Esophagus squamous epithelium (tissue), 5 donors: ENCODE measurements at regions not wholly inside any gene's neighbourhood (a gene's known extent, or its start where the extent isn't known, plus 50 kb on each side); places are given as distances from the start of the nearest gene placed in this dataset.

Experiments
- DNase-seq: peaks from one replicate; lab custom pipeline; 2025; lab: John Stamatoyannopoulos, UW
- H3K27ac ChIP-seq, 4 donors: fragments of 200-600 bp; sonication (generic); one replicate each; pipeline ENCODE4 v1.5.1; 2016 to 2019; ENCODE audit warnings: mild to moderate bottlenecking in 1 of 4
- H3K27me3 ChIP-seq, 4 donors: fragments of 200-600 bp; sonication (generic); 1 replicate in 3 of 4; 2 replicates in 1 of 4; pipeline versions ENCODE4 v1.5.1 to v1.6.0; 2017 to 2021; ENCODE audit warnings: antibody characterized with exemption in 1 of 4
- H3K36me3 ChIP-seq, 3 donors: fragments of 200-600 bp; sonication (generic); one replicate each; pipeline ENCODE4 v1.5.1; 2016 to 2019
- H3K4me1 ChIP-seq, 3 donors: fragments of 200-600 bp; sonication (generic); one replicate each; pipeline ENCODE4 v1.5.1; 2017 to 2019
- H3K4me3 ChIP-seq, 4 donors: fragments of 200-600 bp; sonication (generic); 1 replicate in 3 of 4; 2 replicates in 1 of 4; pipeline ENCODE4 v1.5.1; 2016 to 2019; ENCODE audit warnings: mild to moderate bottlenecking in 2 of 4, moderate library complexity in 1 of 4
- H3K9me3 ChIP-seq, 3 donors: fragments of 200-600 bp; sonication (generic); one replicate each; pipeline ENCODE4 v1.5.1; 2016 to 2019
- CTCF ChIP-seq, 6 experiments: fragments of 450-650 bp in 4 of 6; fragments of 200-600 bp in 2 of 6; sonication (generic) in 2 of 6; IDR thresholded peaks; one replicate each; pipeline ENCODE4 v1.5.1; 2016 to 2019; ENCODE audit warnings: antibody characterized with exemption in 6 of 6, mild to moderate bottlenecking in 4 of 6, moderate library complexity in 4 of 6
- POLR2A ChIP-seq, 4 donors: fragments of 450-650 bp; IDR thresholded peaks; one replicate each; pipeline ENCODE4 v1.6.1; 2017; ENCODE audit warnings: antibody characterized with exemption in 4 of 4, mild to moderate bottlenecking in 4 of 4, moderate library complexity in 3 of 4
- WGBS, 2 donors: methylation state at CpG; one replicate each; pipeline ENCODE4 v1.1.5; 2018; 5-methylcytosine and 5-hydroxymethylcytosine counted together
- intact Hi-C: fragments of 100-400 bp; cut with DNase I; formaldehyde crosslinking; loops from one replicate; pipeline ENCODE4 v1.15.0; 2022
- donor health status: DM: yes; HTN: yes; CAD: no.

DNA sequence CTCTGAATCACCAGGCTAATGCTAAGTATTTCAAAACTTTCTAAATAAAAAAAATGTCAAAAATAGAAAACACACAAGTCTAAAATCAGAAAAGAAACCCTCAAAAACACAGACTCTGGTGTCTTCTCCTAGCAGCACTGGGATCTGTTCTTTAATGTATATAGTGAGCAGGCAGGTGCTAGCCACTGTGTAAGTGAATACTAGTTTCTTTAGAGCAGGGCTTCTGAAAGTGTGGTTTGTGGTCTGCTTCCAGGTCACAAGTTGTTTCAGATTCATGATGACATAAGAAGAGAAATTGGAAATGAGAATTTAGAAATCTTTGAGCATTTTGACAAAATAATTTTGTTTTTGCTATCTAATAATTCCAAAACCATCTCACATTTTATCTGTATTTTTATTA, 763.1 kb downstream of the USP25 start:
- no peak overlapping the region for H3K4me3 ChIP-seq
- DNase-seq = no peak
- no peaks in the 10 kb centered on the region for H3K9me3 ChIP-seq
- no peak overlapping the region for H3K27ac ChIP-seq
- TF ChIP-seq POLR2A (IDR thresholded peaks at IDR 0.05) (no peak), CTCF (IDR thresholded peaks at IDR 0.05) (no peak)
- H3K27me3 ChIP-seq = no peaks in the 10 kb centered on the region
- H3K4me1 ChIP-seq = peaks cover 0 to 18% (median 0%) of the 10 kb centered on the region in 3 donors
- intact Hi-C loops = no loop called here
- peaks cover 0 to 10% (median 0%) of the 10 kb centered on the region in 3 donors for H3K36me3 ChIP-seq

GRCh38 chr21:16496609-16497008, 766.8 kb downstream of the USP25 start:
- no peaks in the 10 kb centered on the region for H3K9me3 ChIP-seq
- TF ChIP-seq CTCF (IDR thresholded peaks at IDR 0.05) (no peak), POLR2A (IDR thresholded peaks at IDR 0.05) (no peak)
- peaks cover 0 to 6% (median 0%) of the 10 kb centered on the region in 3 donors for H3K4me1 ChIP-seq
- no peak overlapping the region for H3K27ac ChIP-seq
- DNase-seq = no peak
- H3K27me3 ChIP-seq = no peaks in the 10 kb centered on the region
- peaks cover 0 to 10% (median 0%) of the 10 kb centered on the region in 3 donors for H3K36me3 ChIP-seq
- 76 to 86% methylated on average over 2 of the region's 2 CpGs for WGBS, 2 donors
- intact Hi-C loops = no loop called here
- no peak overlapping the region for H3K4me3 ChIP-seq

GRCh38 chr21:16500271-16500670, 770.5 kb downstream of the USP25 start:
- H3K36me3 ChIP-seq = no peaks in the 10 kb centered on the region
- DNase-seq = no peak
- 71 to 86% methylated on average over 2 of the region's 2 CpGs for WGBS, 2 donors
- H3K27ac ChIP-seq = no peak overlapping the region
- TF ChIP-seq CTCF (IDR thresholded peaks at IDR 0.05) = no peak
- no peak for TF ChIP-seq POLR2A (IDR thresholded peaks at IDR 0.05)
- intact Hi-C loops = no loop called here
- H3K27me3 ChIP-seq = no peaks in the 10 kb centered on the region
- no peaks in the 10 kb centered on the region for H3K4me1 ChIP-seq
- no peak overlapping the region for H3K4me3 ChIP-seq
- H3K9me3 ChIP-seq = no peaks in the 10 kb centered on the region

- H3K36me3 ChIP-seq = no peaks in the 10 kb centered on the region
- TF ChIP-seq POLR2A (IDR thresholded peaks at IDR 0.05) (no peak), CTCF (IDR thresholded peaks at IDR 0.05) (no peak)
- no peak overlapping the region for H3K4me3 ChIP-seq
- H3K9me3 ChIP-seq = no peaks in the 10 kb centered on the region
- peaks cover 0 to 4% (median 0%) of the 10 kb centered on the region in 3 donors for H3K4me1 ChIP-seq
- H3K27me3 ChIP-seq = no peaks in the 10 kb centered on the region
- WGBS, 2 donors = 87 to 96% methylated on average over 6 of the region's 6 CpGs
- H3K27ac ChIP-seq = no peak overlapping the region
- DNase-seq = no peak
- intact Hi-C loops = no loop called here
Observed at GRCh38 chr21:16502273-16502672, 772.5 kb downstream of the USP25 start.

DNA sequence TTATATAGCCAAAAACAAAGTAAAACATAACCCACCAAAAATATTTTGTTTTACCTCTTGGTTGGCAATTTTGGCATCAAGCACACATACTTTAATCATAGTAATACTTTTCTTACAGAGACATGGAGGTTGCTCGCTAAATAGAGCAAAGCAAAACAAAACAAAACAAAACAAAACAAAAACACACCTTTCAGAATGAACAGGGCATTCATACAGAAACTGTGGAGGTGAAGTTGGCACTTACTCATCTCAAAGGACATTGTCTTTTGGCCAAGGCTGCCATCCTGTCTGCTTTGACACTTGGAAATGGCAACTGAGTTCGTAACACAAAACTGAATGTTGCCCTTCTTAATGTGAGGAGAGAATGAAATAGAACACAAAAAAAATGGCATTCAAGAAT, 773.1 kb downstream of the USP25 start:
- H3K4me3 ChIP-seq = no peak overlapping the region
- no peaks in the 10 kb centered on the region for H3K36me3 ChIP-seq
- H3K27ac ChIP-seq = no peak overlapping the region
- no peak for DNase-seq
- 87 to 95% methylated on average over 2 of the region's 2 CpGs for WGBS, 2 donors
- intact Hi-C loops = no loop called here
- TF ChIP-seq CTCF (IDR thresholded peaks at IDR 0.05) (no peak), POLR2A (IDR thresholded peaks at IDR 0.05) (no peak)
- peaks cover 0 to 4% (median 0%) of the 10 kb centered on the region in 3 donors for H3K4me1 ChIP-seq
- no peaks in the 10 kb centered on the region for H3K27me3 ChIP-seq
- H3K9me3 ChIP-seq = no peaks in the 10 kb centered on the region
